ENCODE measurements at regions not wholly inside any gene's neighbourhood (a gene's known extent, or its start where the extent isn't known, plus 50 kb on each side); places are given as distances from the start of the nearest gene placed in this dataset.

DNA sequence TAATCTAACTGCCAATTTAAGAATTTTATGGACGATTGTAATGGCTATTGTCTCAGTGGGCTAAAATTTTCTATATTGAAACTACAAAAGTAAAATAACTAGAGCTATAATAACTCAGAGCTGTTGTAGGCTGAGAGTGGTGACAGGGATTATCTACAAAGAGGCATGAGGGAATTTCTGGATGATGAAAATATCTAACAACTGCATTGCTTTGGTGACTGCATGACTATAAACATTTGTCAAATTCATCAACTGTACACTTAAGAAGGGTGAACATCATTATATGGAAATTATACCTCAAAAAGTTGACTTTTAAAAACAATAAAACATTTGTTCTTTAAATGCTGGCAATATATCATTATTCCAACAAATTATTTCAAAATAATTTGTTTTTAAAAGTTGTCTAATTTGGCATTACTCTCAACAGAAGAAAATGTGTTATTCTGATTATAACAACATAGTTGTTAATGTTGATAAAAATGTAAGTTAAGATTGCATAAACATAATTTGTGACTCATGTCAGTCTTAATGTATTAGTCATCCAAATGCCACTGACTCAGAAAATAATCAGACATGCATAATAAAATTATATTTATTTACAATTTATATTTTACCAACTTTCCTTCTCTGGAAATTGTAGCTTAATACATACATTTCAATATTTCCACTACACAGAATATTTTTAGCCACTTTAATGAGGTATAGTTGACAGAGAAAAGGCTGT lies 865.1 kb upstream of the VRK2 start:
- no peak overlapping the region for H3K27ac ChIP-seq (ENCODE audit: low read length)
- no peaks in the 10 kb centered on the region for H3K9me3 ChIP-seq (ENCODE audit: control insufficient read depth, insufficient read depth, low read depth, low read length)
- no peaks in the 10 kb centered on the region for H3K27me3 ChIP-seq (ENCODE audit: control insufficient read depth, insufficient read depth, low read length)

DNA sequence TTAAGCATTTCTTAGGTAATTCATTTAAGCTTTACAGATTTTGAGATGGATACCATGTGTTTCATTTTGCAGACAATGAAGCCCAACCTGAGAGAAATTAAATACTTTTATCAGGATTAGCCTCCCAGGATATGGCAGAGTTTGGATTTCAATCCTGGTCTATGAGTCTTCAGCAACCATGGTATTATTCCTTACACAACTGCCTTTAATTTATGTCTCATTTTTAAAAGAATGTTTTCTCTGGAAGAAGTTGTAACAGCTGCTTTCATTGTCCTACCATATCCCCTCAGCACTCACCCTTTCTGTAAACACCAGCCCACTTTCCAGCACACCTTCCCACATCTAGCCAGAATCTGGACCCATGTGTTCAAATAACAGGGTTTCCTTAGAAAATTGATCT lies 863.7 kb upstream of the VRK2 start:
- Histone ChIP-seq H3K9me3 (ENCODE audit: control insufficient read depth, insufficient read depth, low read depth, low read length) (no peaks in the 10 kb centered on the region), H3K27me3 (ENCODE audit: control insufficient read depth, insufficient read depth, low read length) (no peaks in the 10 kb centered on the region), H3K36me3 (ENCODE audit: control insufficient read depth, insufficient read depth, low read length) (no peaks in the 10 kb centered on the region), H3K4me3 (ENCODE audit: low read depth in 2 of 2, low read length in 2 of 2) (no peak overlapping the region), H3K27ac (ENCODE audit: low read length) (no peak overlapping the region), H3K4me1 (ENCODE audit: control insufficient read depth, insufficient read depth, low read length) (no peaks in the 10 kb centered on the region)
- ChIA-PET CTCF (no interaction called here), POLR2A (no interaction called here)
- in situ Hi-C loops (cut with HindIII; ENCODE audit: low pct_unique_long_range_greater_than_20kb, low sequenced_read_pairs) (no loop called here), intact Hi-C loops (cut with micrococcal nuclease; ENCODE audit: unreplicated experiment) (no loop called here)
- no peak for DNase-seq (ENCODE audit: low read depth, low spot score)
- TF ChIP-seq, protein P1, sequence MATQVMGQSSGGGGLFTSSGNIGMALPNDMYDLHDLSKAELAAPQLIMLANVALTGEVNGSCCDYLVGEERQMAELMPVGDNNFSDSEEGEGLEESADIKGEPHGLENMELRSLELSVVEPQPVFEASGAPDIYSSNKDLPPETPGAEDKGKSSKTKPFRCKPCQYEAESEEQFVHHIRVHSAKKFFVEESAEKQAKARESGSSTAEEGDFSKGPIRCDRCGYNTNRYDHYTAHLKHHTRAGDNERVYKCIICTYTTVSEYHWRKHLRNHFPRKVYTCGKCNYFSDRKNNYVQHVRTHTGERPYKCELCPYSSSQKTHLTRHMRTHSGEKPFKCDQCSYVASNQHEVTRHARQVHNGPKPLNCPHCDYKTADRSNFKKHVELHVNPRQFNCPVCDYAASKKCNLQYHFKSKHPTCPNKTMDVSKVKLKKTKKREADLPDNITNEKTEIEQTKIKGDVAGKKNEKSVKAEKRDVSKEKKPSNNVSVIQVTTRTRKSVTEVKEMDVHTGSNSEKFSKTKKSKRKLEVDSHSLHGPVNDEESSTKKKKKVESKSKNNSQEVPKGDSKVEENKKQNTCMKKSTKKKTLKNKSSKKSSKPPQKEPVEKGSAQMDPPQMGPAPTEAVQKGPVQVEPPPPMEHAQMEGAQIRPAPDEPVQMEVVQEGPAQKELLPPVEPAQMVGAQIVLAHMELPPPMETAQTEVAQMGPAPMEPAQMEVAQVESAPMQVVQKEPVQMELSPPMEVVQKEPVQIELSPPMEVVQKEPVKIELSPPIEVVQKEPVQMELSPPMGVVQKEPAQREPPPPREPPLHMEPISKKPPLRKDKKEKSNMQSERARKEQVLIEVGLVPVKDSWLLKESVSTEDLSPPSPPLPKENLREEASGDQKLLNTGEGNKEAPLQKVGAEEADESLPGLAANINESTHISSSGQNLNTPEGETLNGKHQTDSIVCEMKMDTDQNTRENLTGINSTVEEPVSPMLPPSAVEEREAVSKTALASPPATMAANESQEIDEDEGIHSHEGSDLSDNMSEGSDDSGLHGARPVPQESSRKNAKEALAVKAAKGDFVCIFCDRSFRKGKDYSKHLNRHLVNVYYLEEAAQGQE (IDR thresholded peaks at IDR 0.05; ENCODE audit: insufficient read depth in 1 of 2, low read depth in 2 of 2, low read length in 1 of 2): no peak
- TF ChIP-seq, protein P2, sequence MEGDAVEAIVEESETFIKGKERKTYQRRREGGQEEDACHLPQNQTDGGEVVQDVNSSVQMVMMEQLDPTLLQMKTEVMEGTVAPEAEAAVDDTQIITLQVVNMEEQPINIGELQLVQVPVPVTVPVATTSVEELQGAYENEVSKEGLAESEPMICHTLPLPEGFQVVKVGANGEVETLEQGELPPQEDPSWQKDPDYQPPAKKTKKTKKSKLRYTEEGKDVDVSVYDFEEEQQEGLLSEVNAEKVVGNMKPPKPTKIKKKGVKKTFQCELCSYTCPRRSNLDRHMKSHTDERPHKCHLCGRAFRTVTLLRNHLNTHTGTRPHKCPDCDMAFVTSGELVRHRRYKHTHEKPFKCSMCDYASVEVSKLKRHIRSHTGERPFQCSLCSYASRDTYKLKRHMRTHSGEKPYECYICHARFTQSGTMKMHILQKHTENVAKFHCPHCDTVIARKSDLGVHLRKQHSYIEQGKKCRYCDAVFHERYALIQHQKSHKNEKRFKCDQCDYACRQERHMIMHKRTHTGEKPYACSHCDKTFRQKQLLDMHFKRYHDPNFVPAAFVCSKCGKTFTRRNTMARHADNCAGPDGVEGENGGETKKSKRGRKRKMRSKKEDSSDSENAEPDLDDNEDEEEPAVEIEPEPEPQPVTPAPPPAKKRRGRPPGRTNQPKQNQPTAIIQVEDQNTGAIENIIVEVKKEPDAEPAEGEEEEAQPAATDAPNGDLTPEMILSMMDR (IDR thresholded peaks at IDR 0.05): no peak
- TF ChIP-seq TCF7L2 (IDR thresholded peaks at IDR 0.05; ENCODE audit: low read depth, low read length) (no peak), POLR2AphosphoS5 (IDR thresholded peaks at IDR 0.05; ENCODE audit: low read depth, low read length) (no peak), SIN3A (IDR thresholded peaks at IDR 0.05; ENCODE audit: borderline replicate concordance, insufficient read depth, low read depth, low read length) (no peak)
- no TSS peak for BruUV-seq (replicated peaks)
- no peak for ATAC-seq

More for the DNA sequence above, 865.1 kb upstream of the VRK2 start:
- in situ Hi-C loops (cut with HindIII; ENCODE audit: low pct_unique_long_range_greater_than_20kb, low sequenced_read_pairs): no loop called here
- no peaks in the 10 kb centered on the region for H3K4me1 ChIP-seq (ENCODE audit: control insufficient read depth, insufficient read depth, low read length)
- BruUV-seq (replicated peaks): no TSS peak
- intact Hi-C loops (cut with micrococcal nuclease; ENCODE audit: unreplicated experiment): no loop called here
- ChIA-PET POLR2A (no interaction called here), CTCF (no interaction called here)
- no peaks in the 10 kb centered on the region for H3K36me3 ChIP-seq (ENCODE audit: control insufficient read depth, insufficient read depth, low read length)
- DNase-seq (ENCODE audit: low read depth, low spot score) (no peak), ATAC-seq (peak; percentile 69)
- no peak for TF ChIP-seq POLR2AphosphoS5 (IDR thresholded peaks at IDR 0.05; ENCODE audit: low read depth, low read length)
- no peak for TF ChIP-seq TCF7L2 (IDR thresholded peaks at IDR 0.05; ENCODE audit: low read depth, low read length)
- no peak for TF ChIP-seq SIN3A (IDR thresholded peaks at IDR 0.05; ENCODE audit: borderline replicate concordance, insufficient read depth, low read depth, low read length)
- H3K4me3 ChIP-seq (ENCODE audit: low read depth in 2 of 2, low read length in 2 of 2): no peak overlapping the region

DNA sequence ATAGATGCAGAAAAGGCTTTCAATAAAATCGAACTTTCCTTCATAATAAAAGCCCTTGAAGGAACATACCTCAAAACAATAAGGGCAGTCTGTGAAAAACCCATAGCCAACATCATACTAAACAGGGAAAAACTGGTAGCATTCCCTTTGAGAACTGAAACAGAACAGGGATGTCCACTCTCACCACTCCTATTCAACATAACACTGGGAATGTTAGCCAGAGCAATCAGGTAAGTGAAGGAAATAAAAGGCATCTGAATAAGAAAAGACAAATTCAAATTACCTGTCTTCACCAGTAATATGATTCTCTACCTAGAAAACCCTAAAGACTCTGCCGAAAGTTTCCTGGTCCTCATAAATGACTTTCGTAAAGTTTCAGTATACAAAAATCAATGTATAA lies 861.0 kb upstream of the VRK2 start:
- Histone ChIP-seq H3K27me3 (ENCODE audit: control insufficient read depth, insufficient read depth, low read length) (no peaks in the 10 kb centered on the region), H3K4me1 (ENCODE audit: control insufficient read depth, insufficient read depth, low read length) (no peaks in the 10 kb centered on the region), H3K27ac (ENCODE audit: low read length) (no peak overlapping the region), H3K36me3 (ENCODE audit: control insufficient read depth, insufficient read depth, low read length) (no peaks in the 10 kb centered on the region), H3K9me3 (ENCODE audit: control insufficient read depth, insufficient read depth, low read depth, low read length) (no peaks in the 10 kb centered on the region), H3K4me3 (ENCODE audit: low read depth in 2 of 2, low read length in 2 of 2) (no peak overlapping the region)
- intact Hi-C loops (cut with micrococcal nuclease; ENCODE audit: unreplicated experiment): no loop called here
- ATAC-seq (no peak), DNase-seq (ENCODE audit: low read depth, low spot score) (no peak)
- ChIA-PET POLR2A (no interaction called here), CTCF (no interaction called here)
- in situ Hi-C loops (cut with HindIII; ENCODE audit: low pct_unique_long_range_greater_than_20kb, low sequenced_read_pairs): no loop called here
- no peak for TF ChIP-seq POLR2AphosphoS5 (IDR thresholded peaks at IDR 0.05; ENCODE audit: low read depth, low read length)
- TF ChIP-seq, protein P1 (IDR thresholded peaks at IDR 0.05; ENCODE audit: insufficient read depth in 1 of 2, low read depth in 2 of 2, low read length in 1 of 2): no peak
- TF ChIP-seq SIN3A (IDR thresholded peaks at IDR 0.05; ENCODE audit: borderline replicate concordance, insufficient read depth, low read depth, low read length): no peak
- TF ChIP-seq, protein P2 (IDR thresholded peaks at IDR 0.05): no peak
- TF ChIP-seq TCF7L2 (IDR thresholded peaks at IDR 0.05; ENCODE audit: low read depth, low read length): no peak
- BruUV-seq (replicated peaks): no TSS peak

Data from Panc1 (cell line).